Activated T-helper 1 cell treated with anti-CD3 and anti-CD28 coated beads, Interleukin-12 subunit alpha, Interleukin-12 subunit beta, Interleukin-2, Interleukin-4 antibody, amounts not matched to agents 30 ng/mL and 10 ng/mL and 1 ng/mL, durations not matched to agents 14 hours and 24 hours and 36 hours (primary cell): ENCODE measurements at regions not wholly inside any gene's neighbourhood (a gene's known extent, or its start where the extent isn't known, plus 50 kb on each side); places are given as distances from the start of the nearest gene placed in this dataset.

ENCODE experiments used
- DNase-seq: peaks from one replicate; pipeline ENCODE4 v3.0.0; 2021; ENCODE audit warnings: low spot score
- H3K27ac Mint-ChIP-seq: one replicate; pipeline ENCODE4 v1.8.0; 2021; ENCODE audit warnings: mild to moderate bottlenecking, mixed read lengths
- H3K27me3 Mint-ChIP-seq: one replicate; pipeline ENCODE4 v1.8.0; 2022; ENCODE audit warnings: mild to moderate bottlenecking, moderate library complexity, mixed read lengths; ENCODE audit not compliant: insufficient read depth
- H3K36me3 Mint-ChIP-seq: one replicate; pipeline ENCODE4 v1.8.0; 2021; ENCODE audit warnings: low read depth, mixed read lengths
- H3K4me1 Mint-ChIP-seq: one replicate; pipeline ENCODE4 v1.8.0; 2021; ENCODE audit warnings: low read depth, mixed read lengths
- H3K4me3 Mint-ChIP-seq: one replicate; pipeline ENCODE4 v1.8.0; 2021; ENCODE audit warnings: mild to moderate bottlenecking, moderate library complexity, mixed read lengths
- H3K9me3 Mint-ChIP-seq: one replicate; pipeline ENCODE4 v1.8.0; 2021; ENCODE audit warnings: mixed read lengths
- intact Hi-C: fragments of 100-400 bp; cut with micrococcal nuclease; formaldehyde crosslinking; loops from one replicate; pipeline ENCODE4 v1.15.1; 2024

- DNase-seq, result no peak
Observed at GRCh38 chr2:4673025-4673489, 969.7 kb downstream of the DCDC2C start.

GRCh38 chr2:4674007-4674406 lies 970.6 kb downstream of the DCDC2C start:
- no peaks in the 10 kb centered on the region for H3K4me1 Mint-ChIP-seq
- peaks cover 11% of the 10 kb centered on the region for H3K9me3 Mint-ChIP-seq
- intact Hi-C loops, result no loop called here
- H3K27ac Mint-ChIP-seq, result no peak overlapping the region
- no peaks in the 10 kb centered on the region for H3K27me3 Mint-ChIP-seq
- DNase-seq, result no peak
- no peaks in the 10 kb centered on the region for H3K36me3 Mint-ChIP-seq
- H3K4me3 Mint-ChIP-seq, result no peak overlapping the region

More at GRCh38 chr2:4673025-4673489, 969.7 kb downstream of the DCDC2C start:
- intact Hi-C loops, result no loop called here
- H3K4me3 Mint-ChIP-seq, result no peak overlapping the region
- no peak overlapping the region for H3K27ac Mint-ChIP-seq
- H3K9me3 Mint-ChIP-seq, result peaks cover 9% of the 10 kb centered on the region
- H3K27me3 Mint-ChIP-seq, result no peaks in the 10 kb centered on the region
- no peaks in the 10 kb centered on the region for H3K36me3 Mint-ChIP-seq
- H3K4me1 Mint-ChIP-seq, result no peaks in the 10 kb centered on the region

- Mint-ChIP-seq H3K4me1 (no peaks in the 10 kb centered on the region), H3K27ac (no peak overlapping the region), H3K27me3 (no peaks in the 10 kb centered on the region), H3K36me3 (no peaks in the 10 kb centered on the region), H3K4me3 (no peak overlapping the region), H3K9me3 (peaks cover 17% of the 10 kb centered on the region)
- DNase-seq, result no peak
- intact Hi-C loops, result no loop called here
Observed at GRCh38 chr2:4675295-4675694, 971.9 kb downstream of the DCDC2C start.

GRCh38 chr2:4678927-4679326 lies 975.6 kb downstream of the DCDC2C start:
- Mint-ChIP-seq H3K36me3 (no peaks in the 10 kb centered on the region), H3K4me1 (no peaks in the 10 kb centered on the region), H3K9me3 (peaks cover 8% of the 10 kb centered on the region), H3K27me3 (no peaks in the 10 kb centered on the region), H3K27ac (no peak overlapping the region), H3K4me3 (no peak overlapping the region)
- intact Hi-C loops, result no loop called here
- DNase-seq, result no peak

GRCh38 chr2:4679391-4679790 lies 976.0 kb downstream of the DCDC2C start:
- no peak overlapping the region for H3K4me3 Mint-ChIP-seq
- intact Hi-C loops, result no loop called here
- no peak overlapping the region for H3K27ac Mint-ChIP-seq
- no peak for DNase-seq
- no peaks in the 10 kb centered on the region for H3K4me1 Mint-ChIP-seq
- peaks cover 8% of the 10 kb centered on the region for H3K9me3 Mint-ChIP-seq
- no peaks in the 10 kb centered on the region for H3K36me3 Mint-ChIP-seq
- no peaks in the 10 kb centered on the region for H3K27me3 Mint-ChIP-seq

GRCh38 chr2:4684921-4685320 lies 981.5 kb downstream of the DCDC2C start:
- intact Hi-C loops, result no loop called here
- H3K4me3 Mint-ChIP-seq, result no peak overlapping the region

GRCh38 chr2:4690913-4691312 lies 987.5 kb downstream of the DCDC2C start:
- Mint-ChIP-seq H3K4me1 (no peaks in the 10 kb centered on the region), H3K27ac (no peak overlapping the region), H3K27me3 (no peaks in the 10 kb centered on the region), H3K9me3 (peaks cover 13% of the 10 kb centered on the region), H3K4me3 (no peak overlapping the region), H3K36me3 (no peaks in the 10 kb centered on the region)
- no peak for DNase-seq
- intact Hi-C loops, result no loop called here

More at GRCh38 chr2:4684921-4685320, 981.5 kb downstream of the DCDC2C start:
- Mint-ChIP-seq H3K4me1 (no peaks in the 10 kb centered on the region), H3K9me3 (no peaks in the 10 kb centered on the region), H3K36me3 (no peaks in the 10 kb centered on the region), H3K27ac (no peak overlapping the region), H3K27me3 (no peaks in the 10 kb centered on the region)
- DNase-seq, result no peak

GRCh38 chr2:4693266-4693665 lies 989.9 kb downstream of the DCDC2C start:
- DNase-seq, result no peak
- no peaks in the 10 kb centered on the region for H3K4me1 Mint-ChIP-seq
- no peaks in the 10 kb centered on the region for H3K36me3 Mint-ChIP-seq
- peaks cover 18% of the 10 kb centered on the region for H3K9me3 Mint-ChIP-seq
- H3K4me3 Mint-ChIP-seq, result no peak overlapping the region
- no peak overlapping the region for H3K27ac Mint-ChIP-seq
- no peaks in the 10 kb centered on the region for H3K27me3 Mint-ChIP-seq
- intact Hi-C loops, result no loop called here

GRCh38 chr2:4695281-4695861 lies 992.0 kb downstream of the DCDC2C start:
- intact Hi-C loops, result no loop called here
- H3K27ac Mint-ChIP-seq, result no peak overlapping the region
- no peaks in the 10 kb centered on the region for H3K4me1 Mint-ChIP-seq
- DNase-seq, result no peak
- H3K9me3 Mint-ChIP-seq, result peaks cover 18% of the 10 kb centered on the region
- no peaks in the 10 kb centered on the region for H3K36me3 Mint-ChIP-seq
- no peaks in the 10 kb centered on the region for H3K27me3 Mint-ChIP-seq
- H3K4me3 Mint-ChIP-seq, result no peak overlapping the region

- no peak overlapping the region for H3K27ac Mint-ChIP-seq
- no peaks in the 10 kb centered on the region for H3K36me3 Mint-ChIP-seq
- H3K4me3 Mint-ChIP-seq, result no peak overlapping the region
- no peaks in the 10 kb centered on the region for H3K27me3 Mint-ChIP-seq
- H3K9me3 Mint-ChIP-seq, result peaks cover 35% of the 10 kb centered on the region
- H3K4me1 Mint-ChIP-seq, result no peaks in the 10 kb centered on the region
- no peak for DNase-seq
- intact Hi-C loops, result no loop called here
Observed at GRCh38 chr2:4715065-4715464, 977.1 kb upstream of the SOX11 start.

GRCh38 chr2:4718777-4719176 lies 973.4 kb upstream of the SOX11 start:
- Mint-ChIP-seq H3K4me3 (no peak overlapping the region), H3K27me3 (no peaks in the 10 kb centered on the region), H3K36me3 (no peaks in the 10 kb centered on the region), H3K4me1 (no peaks in the 10 kb centered on the region), H3K9me3 (peaks cover 24% of the 10 kb centered on the region), H3K27ac (no peak overlapping the region)
- intact Hi-C loops, result no loop called here
- no peak for DNase-seq

- Mint-ChIP-seq H3K27ac (no peak overlapping the region), H3K27me3 (no peaks in the 10 kb centered on the region), H3K9me3 (peaks cover 6% of the 10 kb centered on the region), H3K36me3 (no peaks in the 10 kb centered on the region), H3K4me1 (no peaks in the 10 kb centered on the region), H3K4me3 (no peak overlapping the region)
- DNase-seq, result no peak
- intact Hi-C loops, result no loop called here
Observed at GRCh38 chr2:4725618-4726017, 966.6 kb upstream of the SOX11 start.

- intact Hi-C loops, result no loop called here
- no peaks in the 10 kb centered on the region for H3K36me3 Mint-ChIP-seq
- H3K27ac Mint-ChIP-seq, result no peak overlapping the region
- no peak for DNase-seq
- H3K9me3 Mint-ChIP-seq, result peaks cover 11% of the 10 kb centered on the region
- no peaks in the 10 kb centered on the region for H3K27me3 Mint-ChIP-seq
- no peaks in the 10 kb centered on the region for H3K4me1 Mint-ChIP-seq
- H3K4me3 Mint-ChIP-seq, result no peak overlapping the region
Observed at GRCh38 chr2:4732560-4732959, 959.6 kb upstream of the SOX11 start.
